GM23248 (cell line): ENCODE measurements at regions not wholly inside any gene's neighbourhood (a gene's known extent, or its start where the extent isn't known, plus 50 kb on each side); places are given as distances from the start of the nearest gene placed in this dataset.
"Not testable (repeated sequence)": the region's sequence is repeated elsewhere in the genome, so short reads cannot be mapped to it uniquely, and the experiment has no call there.

ENCODE experiments used
- DNase-seq: peaks from one replicate; pipeline ENCODE4 v3.0.0-alpha.2; 2015
- H2AFZ ChIP-seq: fragments of 200-600 bp; sonication (generic); 2 replicates; pipeline ENCODE4 v1.6.1; 2016; ENCODE audit warnings: antibody characterized with exemption
- H3F3A ChIP-seq: fragments of 200-600 bp; sonication (generic); 2 replicates; pipeline ENCODE4 v1.6.1; 2016; ENCODE audit warnings: mild to moderate bottlenecking, antibody characterized with exemption, mixed run types; ENCODE audit not compliant: insufficient read depth
- H3K27ac ChIP-seq: fragments of 200-600 bp; sonication (generic); 2 replicates; pipeline ENCODE4 v1.5.1; 2016; ENCODE audit warnings: mild to moderate bottlenecking
- H3K27me3 ChIP-seq: fragments of 200-600 bp; sonication (generic); replicated peaks from 2 replicates; pipeline ENCODE4 v1.6.1; 2016; ENCODE audit warnings: mild to moderate bottlenecking; ENCODE audit not compliant: insufficient read depth
- H3K36me3 ChIP-seq: fragments of 200-600 bp; sonication (generic); 2 replicates; pipeline ENCODE4 v1.6.1; 2016; ENCODE audit warnings: low read depth, mild to moderate bottlenecking
- H3K4me1 ChIP-seq: fragments of 200-600 bp; sonication (generic); 2 replicates; pipeline ENCODE4 v1.6.1; 2016; ENCODE audit warnings: mild to moderate bottlenecking; ENCODE audit not compliant: insufficient read depth
- H3K4me2 ChIP-seq: fragments of 200-600 bp; sonication (generic); one replicate; pipeline ENCODE4 v1.6.1; 2016; ENCODE audit warnings: mild to moderate bottlenecking; ENCODE audit not compliant: unreplicated experiment
- H3K4me3 ChIP-seq: fragments of 200-600 bp; sonication (generic); 2 replicates; pipeline ENCODE4 v1.5.1; 2016; ENCODE audit warnings: mild to moderate bottlenecking
- H3K79me2 ChIP-seq: fragments of 200-600 bp; sonication (generic); 2 replicates; pipeline ENCODE4 v1.6.1; 2016; ENCODE audit warnings: mild to moderate bottlenecking; ENCODE audit not compliant: insufficient read depth
- H3K9ac ChIP-seq: fragments of 200-600 bp; sonication (generic); 2 replicates; pipeline ENCODE4 v1.6.1; 2016; ENCODE audit warnings: mild to moderate bottlenecking
- H3K9me2 ChIP-seq: fragments of 200-600 bp; sonication (generic); 2 replicates; pipeline ENCODE4 v1.6.1; 2016; ENCODE audit warnings: mixed run types, mild to moderate bottlenecking, moderate library complexity; ENCODE audit not compliant: insufficient read depth
- H3K9me3 ChIP-seq: fragments of 200-600 bp; sonication (generic); one replicate; pipeline ENCODE4 v1.6.1; 2017; ENCODE audit warnings: low read depth
- H4K20me1 ChIP-seq: fragments of 200-600 bp; sonication (generic); 2 replicates; pipeline ENCODE4 v1.6.0; 2016; ENCODE audit not compliant: insufficient read depth
- EZH2 ChIP-seq: fragments of 200-600 bp; sonication (generic); IDR thresholded peaks from 2 replicates; pipeline ENCODE4 v1.6.1; 2018; ENCODE audit warnings: antibody characterized with exemption, mild to moderate bottlenecking; ENCODE audit not compliant: insufficient read depth, poor library complexity, severe bottlenecking
- EZH2phosphoT487 ChIP-seq: fragments of 200-600 bp; sonication (generic); IDR thresholded peaks from 2 replicates; pipeline ENCODE4 v1.6.1; 2018; ENCODE audit warnings: antibody characterized with exemption, moderate library complexity, mild to moderate bottlenecking, low read depth; ENCODE audit not compliant: insufficient read depth
- WGBS, 2 experiments: methylation state at CpG; one replicate each; pipeline ENCODE4 v1.1.6; 2015 to 2017; ENCODE audit warnings: low lambda C conversion rate in 2 of 2, low coverage in 1 of 2; ENCODE audit errors: missing lambda C conversion rate in 2 of 2; 5-methylcytosine and 5-hydroxymethylcytosine counted together
- in situ Hi-C: fragments of 300-500 bp; cut with MboI; formaldehyde crosslinking; loops from 2 replicates; pipeline ENCODE4 v1.15.0; 2020

GRCh38 chr6:135608031-135608430 lies 110.5 kb upstream of the AHI1 start:
- Histone ChIP-seq H3K9ac (no peak overlapping the region), H3K27ac (no peak overlapping the region), H3K27me3 (no peaks in the 10 kb centered on the region), H3K79me2 (no peaks in the 10 kb centered on the region), H4K20me1 (no peaks in the 10 kb centered on the region), H3K4me3 (no peak overlapping the region), H3F3A (no peaks in the 10 kb centered on the region), H2AFZ (no peak overlapping the region), H3K36me3 (no peaks in the 10 kb centered on the region), H3K4me2 (no peak overlapping the region), H3K9me2 (no peaks in the 10 kb centered on the region), H3K4me1 (no peaks in the 10 kb centered on the region), H3K9me3 (no peaks in the 10 kb centered on the region)
- WGBS, 2 experiments: 80 to 81% methylated on average over 3 of the region's 3 CpGs
- in situ Hi-C loops: no loop called here
- no peak for TF ChIP-seq EZH2
- no peak for TF ChIP-seq EZH2phosphoT487
- DNase-seq: no peak

- H3K79me2 ChIP-seq, H3K4me2 ChIP-seq, H3K36me3 ChIP-seq, DNase-seq, H4K20me1 ChIP-seq, H3K9ac ChIP-seq, H3K27me3 ChIP-seq, H3K9me3 ChIP-seq, H3K9me2 ChIP-seq, in situ Hi-C loops, H2AFZ ChIP-seq, H3K4me1 ChIP-seq, H3K27ac ChIP-seq, H3K4me3 ChIP-seq, H3F3A ChIP-seq: not testable (repeated sequence)
- WGBS, 2 experiments: 88 to 93% methylated on average over 6 of the region's 6 CpGs
Observed at GRCh38 chr6:135610192-135610591, 112.7 kb upstream of the AHI1 start.

GRCh38 chr6:135616655-135617054 lies 119.1 kb upstream of the AHI1 start:
- Histone ChIP-seq H3K79me2 (no peaks in the 10 kb centered on the region), H3K4me3 (no peak overlapping the region), H3K4me2 (no peak overlapping the region), H4K20me1 (no peaks in the 10 kb centered on the region), H3F3A (no peaks in the 10 kb centered on the region), H2AFZ (no peak overlapping the region), H3K9me3 (no peaks in the 10 kb centered on the region), H3K36me3 (no peaks in the 10 kb centered on the region), H3K27me3 (no peaks in the 10 kb centered on the region), H3K4me1 (no peaks in the 10 kb centered on the region), H3K9ac (no peak overlapping the region), H3K27ac (no peak overlapping the region), H3K9me2 (no peaks in the 10 kb centered on the region)
- TF ChIP-seq EZH2 (no peak), EZH2phosphoT487 (no peak)
- DNase-seq: no peak
- in situ Hi-C loops: no loop called here
- 81 to 89% methylated on average over 2 of the region's 2 CpGs for WGBS, 2 experiments

- Histone ChIP-seq H3K9me2 (no peaks in the 10 kb centered on the region), H2AFZ (no peak overlapping the region), H3K4me3 (no peak overlapping the region), H3K27ac (no peak overlapping the region), H3K4me1 (no peaks in the 10 kb centered on the region), H3K9ac (no peak overlapping the region), H3K9me3 (no peaks in the 10 kb centered on the region), H3K4me2 (no peak overlapping the region), H3F3A (no peaks in the 10 kb centered on the region), H3K27me3 (no peaks in the 10 kb centered on the region), H3K79me2 (no peaks in the 10 kb centered on the region), H3K36me3 (no peaks in the 10 kb centered on the region), H4K20me1 (no peaks in the 10 kb centered on the region)
- no peak for TF ChIP-seq EZH2
- no peak for TF ChIP-seq EZH2phosphoT487
- WGBS, 2 experiments: 71 to 79% methylated on average over 2 of the region's 2 CpGs
- in situ Hi-C loops: no loop called here
- no peak for DNase-seq
Observed at GRCh38 chr6:135617222-135617621, 119.7 kb upstream of the AHI1 start.

- in situ Hi-C loops: no loop called here
- H3K9me3 ChIP-seq: no peaks in the 10 kb centered on the region
- H3K9me2 ChIP-seq: no peaks in the 10 kb centered on the region
- H4K20me1 ChIP-seq: no peaks in the 10 kb centered on the region
- H3K36me3 ChIP-seq: no peaks in the 10 kb centered on the region
- H3K27me3 ChIP-seq: no peaks in the 10 kb centered on the region
- 82 to 90% methylated on average over 1 of the region's 1 CpG for WGBS, 2 experiments
- H3F3A ChIP-seq: peaks cover 3% of the 10 kb centered on the region; the same call in 1 of the 2 replicates
- no peak for TF ChIP-seq EZH2phosphoT487
- no peak for TF ChIP-seq EZH2
- H3K4me2 ChIP-seq: no peak overlapping the region
- H3K27ac ChIP-seq: no peak overlapping the region
- H3K4me3 ChIP-seq: no peak overlapping the region
- DNase-seq: no peak
- H3K9ac ChIP-seq: no peak overlapping the region
- H3K4me1 ChIP-seq: peaks cover 10% of the 10 kb centered on the region; the same call in 1 of the 2 replicates
- H2AFZ ChIP-seq: no peak overlapping the region
- H3K79me2 ChIP-seq: no peaks in the 10 kb centered on the region
Observed at GRCh38 chr6:135622081-135622480, 124.5 kb upstream of the AHI1 start.
